HL-60 (cell line): ENCODE measurements at regions not wholly inside any gene's neighbourhood (a gene's known extent, or its start where the extent isn't known, plus 50 kb on each side); places are given as distances from the start of the nearest gene placed in this dataset.

Source experiments
- CTCF ChIP-seq: IDR thresholded peaks from one replicate; pipeline ENCODE4 v1.5.1; 2011; ENCODE audit warnings: low read length, control low read depth, inconsistent platforms; ENCODE audit not compliant: insufficient read depth
- POLR2AphosphoS5 ChIP-seq: IDR thresholded peaks from 2 replicates; pipeline ENCODE4 v1.6.1; 2012; ENCODE audit warnings: low read depth
- REST ChIP-seq: IDR thresholded peaks from 2 replicates; pipeline ENCODE4 v1.6.1; 2012; ENCODE audit warnings: low read depth; ENCODE audit not compliant: insufficient replicate concordance

DNA sequence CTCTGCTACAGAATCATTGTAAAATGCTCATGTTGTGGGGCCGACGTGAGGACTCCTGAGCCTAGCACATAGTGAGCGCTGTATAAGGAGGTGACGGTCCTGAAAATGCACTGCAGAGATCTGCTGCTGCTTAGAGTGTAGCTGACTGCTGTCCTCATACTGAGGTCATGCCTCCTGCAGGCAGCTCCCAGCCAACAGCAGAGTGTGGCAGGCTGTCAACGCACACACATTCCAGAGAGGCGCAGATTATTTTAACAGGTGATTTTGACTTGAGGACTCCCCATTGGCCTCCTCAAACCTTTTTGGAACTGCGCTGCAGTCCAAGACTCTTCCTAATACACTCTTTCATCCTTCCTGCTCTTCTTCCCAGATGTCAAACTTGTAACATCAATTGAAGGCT is 119.8 kb upstream of the KCNJ6 start:
- TF ChIP-seq POLR2AphosphoS5 (no peak), CTCF (no peak), REST (no peak)
